ENCODE measurements at regions not wholly inside any gene's neighbourhood (a gene's known extent, or its start where the extent isn't known, plus 50 kb on each side); places are given as distances from the start of the nearest gene placed in this dataset.

DNA sequence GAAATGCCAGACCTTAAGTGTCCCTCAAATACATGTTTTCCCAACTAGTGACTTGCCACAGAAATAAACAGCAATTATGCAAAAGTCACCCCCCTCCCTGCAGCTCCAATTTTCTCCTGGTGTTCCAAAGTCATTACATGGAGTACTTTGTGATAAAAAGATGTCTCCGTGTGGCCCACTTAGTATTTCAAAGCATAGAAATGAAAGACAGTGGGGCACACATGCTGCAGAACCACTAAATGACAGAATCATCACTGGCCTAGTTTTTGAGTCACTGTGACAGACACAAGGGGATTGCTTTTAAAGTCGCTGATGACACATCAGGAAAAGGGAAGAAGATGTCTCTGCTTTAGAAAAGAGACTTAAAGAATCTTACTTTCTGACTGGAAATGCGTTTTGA, 323.4 kb downstream of the PSAT1 start:
- DNase-seq (ENCODE audit: extremely low read depth in 1 of 11, low read depth in 9 of 11, low spot score in 4 of 11), result no peak

DNA sequence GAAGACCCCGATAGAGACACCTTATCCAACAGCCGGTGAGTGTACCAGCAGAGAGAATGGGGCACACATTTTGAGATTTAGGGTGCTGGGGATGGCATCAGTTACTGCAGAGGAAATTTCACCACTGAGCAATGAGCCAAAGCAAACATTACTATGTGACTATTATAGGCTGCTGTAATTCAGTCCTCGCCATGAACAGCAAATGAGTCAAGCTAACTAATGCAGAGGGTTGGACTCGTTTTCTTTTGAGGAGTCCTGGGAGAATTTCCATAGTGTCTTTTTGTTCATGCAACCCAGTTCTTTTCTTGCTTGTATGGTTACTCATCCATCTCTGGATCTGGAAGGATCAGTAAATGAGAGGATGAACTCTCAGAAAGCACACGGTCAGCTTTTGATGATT, 323.8 kb downstream of the PSAT1 start:
- DNase-seq (ENCODE audit: extremely low read depth in 1 of 11, low read depth in 9 of 11, low spot score in 4 of 11), result no peak

DNA sequence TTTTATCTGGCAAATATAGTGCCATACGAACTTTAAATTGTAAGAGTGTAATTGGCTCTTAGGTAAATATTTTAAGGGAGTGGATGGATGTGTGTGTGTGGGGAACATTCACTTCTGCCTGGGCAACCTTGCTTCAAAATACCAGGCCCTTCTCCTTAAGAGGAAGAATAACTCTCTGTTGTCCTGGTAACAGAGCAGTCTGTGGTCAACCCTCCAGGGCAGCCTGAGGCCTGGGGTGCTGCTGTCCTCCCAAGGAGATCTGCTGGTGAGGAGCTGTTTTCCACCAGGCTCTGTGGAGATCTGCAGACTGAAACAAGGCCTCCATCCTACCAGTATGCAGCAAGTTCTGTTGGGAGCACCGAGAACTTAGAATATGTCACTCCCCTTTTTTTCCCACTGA, 325.2 kb downstream of the PSAT1 start:
- DNase-seq (ENCODE audit: extremely low read depth in 1 of 11, low read depth in 9 of 11, low spot score in 4 of 11), result no peak

DNA sequence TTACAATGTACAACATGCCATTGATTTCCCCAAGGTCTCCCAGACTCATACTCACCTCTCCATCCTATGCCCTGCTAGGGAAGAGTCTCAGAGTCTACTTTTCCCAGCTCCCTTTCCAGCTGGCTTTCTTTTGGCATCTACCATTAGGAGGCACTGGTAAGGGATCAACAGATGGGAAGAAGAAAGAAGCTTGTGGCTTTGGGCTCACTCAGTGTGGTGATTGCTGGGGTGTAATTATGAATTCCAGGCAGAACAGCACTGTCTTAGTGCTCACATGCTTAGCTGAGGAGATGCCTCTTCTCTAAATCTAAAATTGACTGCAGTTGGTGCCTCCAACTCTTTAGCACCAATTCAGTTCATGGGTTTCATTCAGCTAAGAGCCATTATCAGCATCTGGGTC, 330.0 kb downstream of the PSAT1 start:
- DNase-seq (ENCODE audit: extremely low read depth in 1 of 11, low read depth in 9 of 11, low spot score in 4 of 11), result no peak

DNA sequence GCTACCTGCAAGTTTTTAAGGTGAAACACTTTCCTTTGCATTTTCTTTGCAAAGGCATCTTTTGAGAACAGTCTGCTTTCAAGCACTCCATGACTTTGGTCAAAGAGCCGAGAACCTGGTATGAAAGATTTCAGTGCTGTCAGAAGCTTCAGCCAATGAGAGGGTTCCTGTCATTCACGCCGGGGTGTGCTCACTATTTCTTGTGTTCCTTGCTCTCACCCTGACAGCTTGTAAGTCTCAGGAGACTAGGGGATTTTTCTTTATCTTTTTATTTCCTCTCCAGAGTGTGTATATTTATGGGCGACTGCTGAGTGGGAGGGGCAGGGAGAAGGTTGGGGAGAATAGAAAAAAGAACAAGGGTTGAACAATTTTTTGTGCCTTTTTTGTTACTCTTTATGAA, 334.0 kb downstream of the PSAT1 start:
- DNase-seq (ENCODE audit: extremely low read depth in 1 of 11, low read depth in 9 of 11, low spot score in 4 of 11), result no peak

DNA sequence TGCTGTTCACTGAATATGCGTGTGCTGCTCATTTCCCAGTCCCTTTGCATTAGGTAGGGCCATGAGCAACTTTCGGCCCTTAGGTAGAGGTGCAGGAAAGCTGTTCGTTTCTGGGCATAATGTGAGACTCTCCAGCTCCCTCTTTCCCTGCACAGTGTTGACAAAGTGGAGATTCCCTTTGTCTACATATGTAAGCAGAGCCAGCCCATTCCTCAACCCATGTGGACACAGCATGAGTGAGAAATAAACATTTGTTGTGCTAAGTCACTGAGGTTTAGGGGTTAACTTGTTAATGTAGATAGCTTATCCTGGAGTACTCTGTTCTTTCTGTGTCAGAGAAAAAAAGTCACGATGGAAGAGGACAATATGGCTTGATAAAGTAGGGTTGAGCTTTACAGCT, 343.8 kb downstream of the PSAT1 start:
- DNase-seq (ENCODE audit: extremely low read depth in 1 of 11, low read depth in 9 of 11, low spot score in 4 of 11), result no peak

DNA sequence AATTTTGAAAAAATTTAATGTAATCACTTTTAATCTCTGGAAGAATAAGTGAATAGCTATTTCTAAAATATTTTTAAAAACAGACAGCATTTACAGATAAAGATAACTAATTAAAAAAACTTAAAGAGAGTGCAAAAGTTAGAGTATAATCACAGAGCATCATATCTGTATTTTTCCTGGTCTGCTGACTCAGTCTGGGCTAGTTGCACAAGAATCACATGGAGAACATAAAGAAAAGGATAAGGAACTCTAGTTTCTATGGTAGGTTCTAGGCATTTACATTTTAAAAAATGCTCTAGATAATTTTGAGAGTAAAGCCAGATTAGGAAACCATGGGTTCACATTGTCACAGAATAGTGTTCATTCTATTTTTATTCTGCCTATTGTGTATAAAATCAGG, 347.4 kb downstream of the PSAT1 start:
- DNase-seq (ENCODE audit: extremely low read depth in 1 of 11, low read depth in 9 of 11, low spot score in 4 of 11), result no peak

DNA sequence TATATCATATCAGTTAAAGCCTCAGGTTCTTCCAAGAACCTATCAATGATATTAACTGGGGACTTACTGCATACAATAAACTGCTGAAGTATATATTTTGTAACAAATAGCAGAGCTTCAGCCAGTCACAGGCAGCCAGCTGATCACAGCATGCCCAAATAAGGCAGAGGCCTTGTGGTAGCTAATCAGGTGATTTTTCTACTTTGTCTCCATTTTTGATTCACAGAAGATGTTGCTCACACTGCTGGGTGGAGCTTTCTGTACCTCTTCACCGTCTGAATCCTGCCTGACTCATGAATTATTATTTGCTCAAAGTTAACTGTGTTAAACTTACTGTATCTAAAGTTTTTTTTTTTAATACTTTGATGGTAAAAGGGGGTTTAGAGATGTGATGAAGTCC, 357.4 kb downstream of the PSAT1 start:
- DNase-seq (ENCODE audit: extremely low read depth in 1 of 11, low read depth in 9 of 11, low spot score in 4 of 11), result no peak

DNA sequence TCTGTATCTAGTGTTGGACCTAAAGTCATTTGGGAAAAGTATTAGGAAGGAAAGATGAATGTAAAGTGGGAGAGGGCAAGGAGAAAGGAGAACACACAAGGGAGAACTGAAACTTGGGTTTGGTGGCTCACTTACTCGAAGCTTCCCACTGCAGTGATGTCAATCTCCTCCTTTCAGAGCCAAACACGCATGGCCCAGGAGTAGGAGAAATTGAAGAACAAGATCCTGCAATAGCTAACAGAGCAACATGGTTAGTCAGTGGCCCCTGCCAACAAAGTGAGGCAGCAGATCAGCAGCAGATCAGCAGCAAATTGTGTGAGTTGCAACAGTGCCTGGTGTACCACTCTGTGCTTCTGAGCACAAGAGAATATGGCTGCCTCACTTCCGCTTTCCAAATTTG, 366.4 kb downstream of the PSAT1 start:
- DNase-seq (ENCODE audit: extremely low read depth in 1 of 11, low read depth in 9 of 11, low spot score in 4 of 11), result no peak

DNA sequence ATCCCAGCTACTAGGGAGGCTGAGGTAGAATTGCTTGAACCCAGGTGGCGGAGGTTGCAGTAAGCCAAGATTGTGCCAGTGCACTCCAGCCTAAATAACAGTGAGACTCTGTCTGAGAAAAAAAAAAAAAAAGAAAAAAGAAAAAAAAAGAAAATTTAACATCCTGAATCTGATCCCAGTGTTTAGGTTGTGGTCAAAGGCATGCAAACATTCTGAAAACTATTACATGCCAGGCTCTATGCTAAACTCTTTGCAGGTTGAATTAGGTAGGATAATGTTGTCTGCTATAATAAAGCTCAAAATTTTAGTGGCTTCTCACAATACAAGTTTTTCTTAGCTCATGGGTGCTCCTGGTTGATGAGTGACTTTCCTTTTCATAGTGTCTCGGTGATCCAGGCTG, 367.4 kb downstream of the PSAT1 start:
- DNase-seq (ENCODE audit: extremely low read depth in 1 of 11, low read depth in 9 of 11, low spot score in 4 of 11), result no peak

DNA sequence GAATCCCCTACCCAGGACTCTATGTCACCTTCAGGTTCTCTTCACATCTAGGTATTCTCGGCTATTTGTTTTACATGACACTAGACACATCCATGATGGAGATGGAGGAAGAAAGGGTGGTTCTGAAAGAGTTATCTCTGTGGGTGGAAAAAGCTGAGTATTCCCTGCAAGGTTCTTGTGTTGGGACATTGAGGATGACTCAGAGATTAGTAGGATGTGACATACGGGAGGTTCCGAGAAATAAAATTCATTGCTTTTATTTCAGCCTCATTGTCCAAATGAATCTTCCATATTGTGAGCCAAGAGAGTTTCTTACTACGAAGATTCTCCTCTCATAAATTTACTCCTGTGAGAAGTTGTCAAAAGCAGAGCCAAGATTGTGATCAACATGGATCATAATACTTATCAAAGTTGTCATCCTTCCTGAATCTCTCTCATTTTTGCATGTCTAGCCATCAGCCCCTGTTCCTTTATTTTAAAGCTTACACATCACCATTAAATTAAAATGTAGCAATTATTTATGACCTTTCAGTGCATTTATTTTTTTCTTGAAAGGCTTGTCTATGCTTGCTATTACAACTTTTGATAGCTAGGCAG, 370.0 kb downstream of the PSAT1 start:
- DNase-seq (ENCODE audit: extremely low read depth in 1 of 11, low read depth in 9 of 11, low spot score in 4 of 11), result no peak

DNA sequence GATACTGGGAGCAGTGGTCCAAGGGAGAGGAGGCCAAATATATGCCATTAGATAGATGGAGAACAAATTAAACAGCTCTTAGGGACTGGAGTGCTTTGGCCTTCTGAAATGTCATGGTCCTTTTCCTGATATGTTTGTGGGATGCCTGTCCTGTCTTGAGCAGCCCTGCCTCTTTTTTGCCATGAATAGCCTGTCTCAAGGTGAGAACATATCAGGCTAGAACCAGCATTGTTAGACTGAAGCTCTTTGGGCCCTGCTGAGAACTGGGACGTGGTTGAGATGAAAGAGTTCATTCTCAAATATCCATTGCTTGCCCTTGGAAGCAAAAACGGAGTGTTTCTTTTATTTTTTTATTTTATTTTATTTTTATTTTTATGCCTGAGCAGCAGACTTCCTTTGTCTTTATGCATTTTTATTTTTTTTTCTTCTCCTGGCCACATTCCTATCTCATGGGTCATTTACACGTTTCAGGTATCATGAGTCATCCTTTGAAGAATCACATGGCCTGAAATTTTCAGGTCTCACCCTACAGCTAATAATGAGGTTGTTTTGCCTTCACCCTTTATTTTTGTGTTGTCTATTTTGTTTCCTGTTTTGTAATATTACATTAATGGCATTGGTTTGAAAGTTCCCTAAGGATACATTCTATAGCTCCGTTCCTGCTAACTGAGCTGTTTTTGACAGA, 371.4 kb downstream of the PSAT1 start:
- no peak for DNase-seq (ENCODE audit: extremely low read depth in 1 of 11, low read depth in 9 of 11, low spot score in 4 of 11)

DNA sequence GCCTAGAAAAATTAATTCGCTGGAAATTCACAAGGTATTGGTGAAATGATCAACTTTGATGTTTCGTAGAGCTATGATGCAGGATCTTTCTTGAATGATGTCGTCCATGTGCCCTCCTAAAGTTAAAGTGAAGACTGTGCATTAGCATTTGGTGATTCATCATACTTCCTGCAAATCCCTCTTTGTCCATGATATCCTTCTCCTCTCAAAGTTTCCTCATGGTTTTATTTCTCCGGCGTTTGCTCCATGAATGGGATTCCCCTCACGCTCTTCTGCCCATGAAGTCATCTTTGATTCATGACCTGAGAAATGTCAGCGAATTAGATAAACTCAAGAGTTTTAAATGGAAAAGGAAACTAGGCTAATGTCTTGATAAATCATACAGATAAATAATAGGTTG, 372.7 kb downstream of the PSAT1 start:
- no peak for DNase-seq (ENCODE audit: extremely low read depth in 1 of 11, low read depth in 9 of 11, low spot score in 4 of 11)

DNA sequence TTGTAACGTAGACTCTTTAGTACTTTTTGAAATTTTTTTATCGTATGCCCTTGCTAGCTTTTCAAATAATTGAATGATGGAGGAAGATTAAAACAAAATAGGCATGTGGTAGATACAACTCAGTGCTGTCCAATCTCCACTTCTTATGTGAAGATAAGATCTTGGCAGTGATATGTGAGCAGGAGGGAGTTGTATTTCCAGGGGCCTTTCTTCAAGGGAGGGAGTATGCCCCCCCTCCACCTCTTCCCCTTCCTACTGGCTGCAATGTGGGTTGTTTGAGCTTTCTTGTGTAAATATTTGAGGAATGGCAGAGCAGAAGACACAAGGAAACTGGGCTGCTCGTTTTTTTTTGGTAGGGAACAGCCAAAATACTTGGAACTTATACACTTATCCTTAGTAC, 374.9 kb downstream of the PSAT1 start:
- no peak for DNase-seq (ENCODE audit: extremely low read depth in 1 of 11, low read depth in 9 of 11, low spot score in 4 of 11)

DNA sequence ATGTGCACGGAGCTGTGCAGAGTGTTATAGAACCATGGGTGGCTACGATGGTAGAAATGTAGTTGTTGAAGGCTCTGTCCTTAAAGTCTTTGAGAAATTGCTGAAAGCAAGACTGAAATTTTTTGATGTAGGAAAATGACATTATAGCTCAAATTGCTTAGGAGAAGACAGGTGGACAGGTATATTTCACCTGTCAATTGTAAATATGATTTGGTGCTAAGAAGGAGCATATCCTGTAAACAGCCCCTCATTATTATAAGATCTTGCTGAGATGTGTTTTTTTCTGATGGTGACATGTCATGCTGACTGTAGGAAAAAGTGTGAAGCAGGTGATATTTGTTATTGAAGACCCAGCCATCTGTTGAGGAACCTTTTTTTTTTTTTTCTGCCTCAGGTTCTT, 377.9 kb downstream of the PSAT1 start:
- DNase-seq (ENCODE audit: extremely low read depth in 1 of 11, low read depth in 9 of 11, low spot score in 4 of 11), result no peak

DNA sequence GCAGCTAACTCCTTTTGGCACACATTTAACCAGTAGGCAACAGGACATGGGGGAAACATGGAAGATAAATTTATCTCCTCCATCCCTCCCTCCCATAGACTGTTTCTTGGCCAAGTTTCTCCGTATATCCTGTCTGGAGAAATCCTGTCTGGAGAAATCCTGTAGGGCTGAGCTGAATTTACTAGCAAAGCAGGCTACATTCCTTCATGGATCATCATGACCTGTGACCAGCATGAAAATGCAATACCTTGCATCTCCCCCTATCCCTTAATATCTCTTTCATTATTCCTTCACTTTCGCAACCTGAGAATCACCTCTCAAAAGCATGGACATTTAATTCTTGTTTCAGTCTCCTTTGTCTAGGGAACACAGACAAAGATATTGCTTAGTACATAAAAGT, 379.1 kb downstream of the PSAT1 start:
- no peak for DNase-seq (ENCODE audit: extremely low read depth in 1 of 11, low read depth in 9 of 11, low spot score in 4 of 11)

DNA sequence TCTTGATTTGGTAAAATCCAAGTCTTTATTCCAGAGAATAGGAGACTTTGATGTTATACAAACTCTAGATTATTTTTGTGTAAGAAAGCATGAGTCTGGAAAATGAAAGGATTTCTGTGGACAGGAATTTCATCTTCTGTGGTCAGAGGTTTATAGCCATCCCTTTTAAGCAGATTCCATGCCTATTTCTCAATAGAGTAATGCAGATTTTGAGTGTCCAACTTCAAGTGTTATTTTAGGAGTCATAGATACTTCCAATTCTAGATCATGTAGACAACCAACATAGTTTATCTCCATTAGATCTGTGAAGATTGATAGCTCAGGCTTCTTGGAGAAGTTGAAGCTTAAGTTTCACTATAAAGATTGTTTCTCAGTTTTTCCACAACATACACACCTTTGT, 379.7 kb downstream of the PSAT1 start:
- no peak for DNase-seq (ENCODE audit: extremely low read depth in 1 of 11, low read depth in 9 of 11, low spot score in 4 of 11)

DNA sequence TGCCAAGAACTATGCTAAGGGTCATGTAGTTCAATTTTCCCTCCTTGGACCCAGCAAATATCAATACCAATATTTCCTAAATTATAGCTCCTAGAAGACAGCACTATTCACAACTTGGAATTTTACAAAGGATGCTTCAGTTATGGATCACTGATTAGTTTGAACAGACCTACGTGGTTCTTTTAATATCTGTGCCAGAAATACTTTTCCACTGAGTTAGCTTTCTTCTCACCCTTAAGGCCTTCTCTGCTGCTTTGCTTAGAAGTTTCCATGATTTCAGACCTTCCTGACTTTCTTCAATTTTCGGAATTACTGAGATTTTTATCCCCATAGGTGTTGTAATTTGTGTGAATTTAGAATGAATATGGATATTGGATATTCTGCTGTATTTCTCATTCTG, 380.4 kb downstream of the PSAT1 start:
- DNase-seq (ENCODE audit: extremely low read depth in 1 of 11, low read depth in 9 of 11, low spot score in 4 of 11), result no peak

DNA sequence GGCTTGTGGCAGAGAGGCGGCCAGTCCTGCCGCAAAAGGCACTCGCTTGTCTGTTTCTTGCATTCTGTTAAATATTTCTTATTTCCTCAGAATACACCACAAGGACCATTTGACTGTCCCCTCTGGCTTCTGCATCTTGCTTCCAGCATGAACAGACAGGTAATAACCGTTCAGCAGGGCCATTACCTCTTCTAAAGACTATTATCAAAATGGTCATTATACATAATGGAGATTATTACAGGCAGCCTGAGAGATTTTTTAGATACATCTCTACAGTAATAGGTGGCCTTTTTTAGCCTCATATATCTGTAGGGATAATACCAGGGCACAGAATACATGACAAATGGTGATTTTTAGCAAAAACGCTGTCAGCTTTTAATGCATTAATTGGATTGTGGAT, 382.0 kb downstream of the PSAT1 start:
- DNase-seq (ENCODE audit: extremely low read depth in 1 of 11, low read depth in 9 of 11, low spot score in 4 of 11), result no peak

DNA sequence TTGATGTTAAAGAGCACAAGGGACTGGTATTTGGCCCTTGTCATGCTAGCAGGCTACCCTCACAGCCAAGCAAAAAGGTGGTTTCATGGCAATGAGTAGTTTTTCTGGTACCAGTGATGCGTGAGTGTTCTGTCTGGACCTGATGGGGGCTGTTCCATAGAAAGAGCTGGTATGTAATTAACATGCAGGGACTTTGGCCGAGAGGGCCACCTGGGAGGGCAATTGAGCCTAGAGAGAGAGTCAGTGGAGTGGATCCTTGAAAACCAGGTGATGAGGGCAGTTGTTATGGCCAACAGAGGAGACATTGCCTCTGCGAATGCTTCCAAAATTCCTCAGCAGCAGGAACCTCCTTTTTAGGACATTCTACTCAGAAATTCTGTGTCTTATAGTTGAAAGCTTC, 383.3 kb downstream of the PSAT1 start:
- DNase-seq (ENCODE audit: extremely low read depth in 1 of 11, low read depth in 9 of 11, low spot score in 4 of 11), result peak in 4 of 11 donors; percentile 4 to 33 (median 10)

DNA sequence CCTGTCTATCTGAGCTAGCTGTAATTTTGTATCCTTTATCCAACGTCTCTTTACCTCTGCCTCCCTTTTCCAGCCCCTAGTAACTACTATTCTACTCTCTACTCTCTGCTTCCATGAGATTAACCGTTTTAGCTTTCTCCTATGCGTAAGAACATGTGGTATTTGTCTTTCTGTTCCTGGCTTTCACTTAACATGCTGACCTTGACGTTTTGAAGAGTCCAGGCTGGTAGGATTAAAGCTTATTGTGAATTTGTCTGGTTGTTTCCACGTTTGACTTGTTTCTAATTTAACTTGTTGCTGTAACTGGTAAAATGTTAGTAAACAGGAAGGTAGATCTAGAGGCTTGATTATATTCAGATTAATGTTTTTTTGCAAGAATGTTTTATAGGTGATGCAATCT, 385.3 kb downstream of the PSAT1 start:
- DNase-seq (ENCODE audit: extremely low read depth in 1 of 11, low read depth in 9 of 11, low spot score in 4 of 11), result peak in 10 of 11 donors; percentile 29 to 57 (median 40)
